ENCODE measurements at regions not wholly inside any gene's neighbourhood (a gene's known extent, or its start where the extent isn't known, plus 50 kb on each side); places are given as distances from the start of the nearest gene placed in this dataset.

DNA sequence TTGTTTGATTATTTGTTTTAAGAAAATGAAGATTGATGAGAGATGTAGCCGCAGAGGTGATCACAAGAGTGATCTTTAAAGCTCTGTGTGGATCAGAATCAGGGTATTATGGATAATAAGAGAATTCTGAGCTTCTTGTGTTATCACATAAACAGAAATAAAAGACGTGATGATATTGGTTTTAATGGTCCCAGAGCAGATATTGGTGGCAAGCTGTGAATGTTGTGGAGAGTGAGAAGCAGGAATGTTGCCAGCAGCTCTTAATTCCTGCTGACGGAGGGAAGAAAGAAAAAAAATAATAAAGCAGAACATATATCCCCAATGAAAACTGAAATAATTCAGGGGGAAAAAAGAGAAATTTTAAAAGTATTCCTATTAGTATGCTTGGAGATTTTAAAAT, 1015.9 kb downstream of the PCDH18 start:
- no peak for TF ChIP-seq CTCF (conservative IDR thresholded peaks at IDR 0.05)
- no peak for TF ChIP-seq EZH2 (IDR thresholded peaks at IDR 0.05; ENCODE audit: low read depth)

Data from PC-9 (cell line).